ENCODE measurements at regions not wholly inside any gene's neighbourhood (a gene's known extent, or its start where the extent isn't known, plus 50 kb on each side); places are given as distances from the start of the nearest gene placed in this dataset.

DNA sequence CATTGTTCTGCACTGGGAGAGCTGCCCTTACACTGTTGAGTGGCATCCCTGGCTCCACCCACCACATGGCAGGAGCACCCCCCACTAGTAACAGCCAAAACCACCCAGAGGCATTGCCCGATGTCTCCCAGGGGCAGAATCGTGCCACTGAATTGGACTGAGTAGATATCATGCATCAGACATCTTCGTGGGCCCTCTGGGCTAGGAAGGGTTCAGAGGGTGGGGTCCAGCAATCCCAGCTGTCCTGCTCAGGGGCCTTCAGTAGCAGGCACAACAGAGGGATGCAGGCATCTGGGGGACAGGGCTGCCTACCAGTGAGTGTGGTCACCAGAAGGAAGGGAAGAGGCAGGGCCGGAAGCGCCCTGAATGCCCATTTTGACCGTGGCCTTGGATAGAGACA is 119.7 kb upstream of the PPP2R2D start:
- no peaks in the 10 kb centered on the region for H3K27me3 ChIP-seq (ENCODE audit: control insufficient read depth, insufficient read depth, low read length)
- TF ChIP-seq, protein P1, sequence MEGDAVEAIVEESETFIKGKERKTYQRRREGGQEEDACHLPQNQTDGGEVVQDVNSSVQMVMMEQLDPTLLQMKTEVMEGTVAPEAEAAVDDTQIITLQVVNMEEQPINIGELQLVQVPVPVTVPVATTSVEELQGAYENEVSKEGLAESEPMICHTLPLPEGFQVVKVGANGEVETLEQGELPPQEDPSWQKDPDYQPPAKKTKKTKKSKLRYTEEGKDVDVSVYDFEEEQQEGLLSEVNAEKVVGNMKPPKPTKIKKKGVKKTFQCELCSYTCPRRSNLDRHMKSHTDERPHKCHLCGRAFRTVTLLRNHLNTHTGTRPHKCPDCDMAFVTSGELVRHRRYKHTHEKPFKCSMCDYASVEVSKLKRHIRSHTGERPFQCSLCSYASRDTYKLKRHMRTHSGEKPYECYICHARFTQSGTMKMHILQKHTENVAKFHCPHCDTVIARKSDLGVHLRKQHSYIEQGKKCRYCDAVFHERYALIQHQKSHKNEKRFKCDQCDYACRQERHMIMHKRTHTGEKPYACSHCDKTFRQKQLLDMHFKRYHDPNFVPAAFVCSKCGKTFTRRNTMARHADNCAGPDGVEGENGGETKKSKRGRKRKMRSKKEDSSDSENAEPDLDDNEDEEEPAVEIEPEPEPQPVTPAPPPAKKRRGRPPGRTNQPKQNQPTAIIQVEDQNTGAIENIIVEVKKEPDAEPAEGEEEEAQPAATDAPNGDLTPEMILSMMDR (IDR thresholded peaks at IDR 0.05; ENCODE audit: insufficient read depth, low read length, poor library complexity, severe bottlenecking) = no peak
- H3K36me3 ChIP-seq (ENCODE audit: control insufficient read depth, insufficient read depth, low read length) = no peaks in the 10 kb centered on the region
- no peak overlapping the region for H3K4me3 ChIP-seq (ENCODE audit: low read depth, low read length)
- no peak for DNase-seq (ENCODE audit: low read depth)

DNA sequence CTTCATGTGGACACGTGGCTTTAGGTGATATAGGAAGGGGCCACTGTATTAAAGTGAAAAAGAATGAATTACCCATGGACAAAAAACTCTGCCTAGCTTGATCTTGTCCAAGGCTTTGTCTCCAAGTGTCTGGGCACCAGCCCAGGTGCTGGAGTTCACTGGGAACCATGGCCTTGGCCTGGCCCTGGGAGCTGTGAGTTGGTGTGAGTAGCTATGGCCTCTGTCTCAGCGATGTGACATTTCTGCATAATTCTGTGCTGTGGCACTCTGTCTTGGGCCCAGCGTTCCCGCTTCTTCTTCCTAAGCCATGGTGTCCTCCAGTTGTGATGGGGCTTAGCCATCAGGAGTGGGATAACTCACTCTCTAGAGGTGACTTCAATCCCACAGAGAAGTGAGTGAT is 119.0 kb upstream of the PPP2R2D start:
- Histone ChIP-seq H3K27me3 (ENCODE audit: control insufficient read depth, insufficient read depth, low read length) (no peaks in the 10 kb centered on the region), H3K36me3 (ENCODE audit: control insufficient read depth, insufficient read depth, low read length) (no peaks in the 10 kb centered on the region), H3K4me3 (ENCODE audit: low read depth, low read length) (no peak overlapping the region)
- DNase-seq (ENCODE audit: low read depth) = no peak
- TF ChIP-seq, protein P1 (IDR thresholded peaks at IDR 0.05; ENCODE audit: insufficient read depth, low read length, poor library complexity, severe bottlenecking) = no peak

DNA sequence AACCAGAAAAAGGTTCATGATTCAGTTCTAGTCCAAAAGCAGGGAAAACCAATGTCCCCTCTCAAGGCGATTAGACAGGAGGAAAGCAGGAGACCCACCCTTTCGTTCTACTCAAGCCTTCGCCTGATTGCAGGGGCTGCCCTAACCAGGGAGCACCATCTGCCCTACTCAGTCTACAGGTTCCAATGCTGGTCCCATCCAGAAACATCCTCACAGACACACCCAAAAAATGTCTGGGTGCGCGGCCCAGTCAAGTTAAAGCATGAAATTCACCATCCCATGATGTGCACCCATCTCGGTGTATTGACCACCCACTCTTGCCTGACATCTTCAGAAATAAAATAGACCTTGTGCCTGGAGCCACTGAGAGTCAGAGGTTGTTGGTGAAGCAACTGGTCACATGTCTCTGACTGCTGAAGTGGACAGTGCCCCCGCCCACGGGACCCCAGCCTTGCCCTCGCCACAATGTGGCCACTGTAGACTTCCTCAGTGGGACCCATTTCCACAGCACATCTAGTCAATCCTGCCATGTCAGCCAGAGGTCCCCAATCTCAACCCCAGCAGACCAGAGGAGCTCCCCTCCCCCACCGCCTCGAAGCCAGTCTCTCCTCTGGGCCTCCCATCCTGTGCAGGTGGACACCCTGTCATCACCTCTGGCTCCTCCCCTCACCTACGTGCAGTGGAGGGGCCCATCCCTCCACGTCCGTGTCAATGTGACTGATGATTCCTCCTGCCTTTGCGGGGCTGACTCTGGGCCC is 116.3 kb upstream of the PPP2R2D start:
- TF ChIP-seq, protein P1 (IDR thresholded peaks at IDR 0.05; ENCODE audit: insufficient read depth, low read length, poor library complexity, severe bottlenecking) = no peak
- no peaks in the 10 kb centered on the region for H3K27me3 ChIP-seq (ENCODE audit: control insufficient read depth, insufficient read depth, low read length)
- no peak for DNase-seq (ENCODE audit: low read depth)
- H3K36me3 ChIP-seq (ENCODE audit: control insufficient read depth, insufficient read depth, low read length) = no peaks in the 10 kb centered on the region
- H3K4me3 ChIP-seq (ENCODE audit: low read depth, low read length) = no peak overlapping the region

DNA sequence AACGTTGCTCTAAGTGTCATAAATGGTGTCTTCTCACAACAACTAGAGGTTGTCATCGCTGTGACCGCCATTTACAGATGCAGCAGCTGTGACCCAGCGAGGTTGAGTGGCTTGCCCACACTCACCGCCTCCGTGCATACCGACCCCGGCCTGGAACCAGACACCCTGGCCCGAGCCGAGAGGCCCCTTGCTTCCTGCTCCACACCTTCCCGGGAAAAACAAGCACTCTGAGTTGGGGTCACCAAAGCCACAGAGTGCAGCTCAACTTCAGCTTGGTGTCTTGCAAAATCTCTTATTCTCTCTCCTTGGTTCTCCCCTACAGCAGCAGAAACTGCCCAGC is 115.7 kb upstream of the PPP2R2D start:
- Histone ChIP-seq H3K27me3 (ENCODE audit: control insufficient read depth, insufficient read depth, low read length) (no peaks in the 10 kb centered on the region), H3K36me3 (ENCODE audit: control insufficient read depth, insufficient read depth, low read length) (no peaks in the 10 kb centered on the region), H3K4me3 (ENCODE audit: low read depth, low read length) (no peak overlapping the region)
- TF ChIP-seq, protein P1 (IDR thresholded peaks at IDR 0.05; ENCODE audit: insufficient read depth, low read length, poor library complexity, severe bottlenecking) = no peak
- no peak for DNase-seq (ENCODE audit: low read depth)

DNA sequence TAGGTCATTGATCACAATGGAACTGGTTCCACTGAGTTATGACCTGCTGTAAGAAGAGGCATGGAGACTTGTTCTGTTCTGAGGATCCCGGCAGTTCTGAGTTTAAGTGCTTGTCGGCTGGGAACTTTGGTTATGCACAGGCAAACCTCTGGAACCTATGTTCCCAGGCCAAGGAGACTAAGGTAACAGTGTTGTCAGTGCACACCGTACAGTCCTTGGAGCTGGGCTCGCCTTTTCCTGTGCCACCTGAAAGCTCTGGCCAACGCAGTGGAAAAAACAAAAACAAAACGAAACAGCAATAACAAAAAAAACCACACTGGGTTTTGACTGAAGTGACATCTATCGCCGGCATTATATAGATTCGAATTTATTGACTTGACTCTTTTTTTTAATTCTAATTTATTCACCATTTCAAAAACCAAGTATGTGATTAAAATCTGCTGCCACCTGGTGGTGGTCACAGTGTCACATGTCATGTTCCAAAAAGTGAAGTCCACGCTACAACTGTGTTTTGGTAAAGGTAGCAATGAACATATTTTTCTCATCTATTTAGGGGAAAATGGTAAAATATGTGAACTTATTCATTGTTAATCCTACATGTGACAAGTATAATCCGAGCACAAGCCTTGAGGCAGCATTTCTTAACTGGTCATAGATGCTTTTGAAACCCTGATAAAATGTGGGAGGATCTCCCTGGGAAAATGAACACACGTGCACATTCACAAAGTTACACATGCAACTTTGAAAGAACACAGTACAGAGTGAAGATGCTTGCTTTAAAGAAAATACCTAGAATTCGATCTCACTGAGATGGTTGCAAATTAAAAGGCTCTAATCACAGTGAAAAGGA is 113.8 kb upstream of the PPP2R2D start:
- TF ChIP-seq, protein P1 (IDR thresholded peaks at IDR 0.05; ENCODE audit: insufficient read depth, low read length, poor library complexity, severe bottlenecking) = peak; percentile 61
- Histone ChIP-seq H3K36me3 (ENCODE audit: control insufficient read depth, insufficient read depth, low read length) (no peaks in the 10 kb centered on the region), H3K27me3 (ENCODE audit: control insufficient read depth, insufficient read depth, low read length) (no peaks in the 10 kb centered on the region), H3K4me3 (ENCODE audit: low read depth, low read length) (no peak overlapping the region)
- no peak for DNase-seq (ENCODE audit: low read depth)

All from kidney epithelial cell (primary cell).